HEK293 (cell line): ENCODE measurements at regions not wholly inside any gene's neighbourhood (a gene's known extent, or its start where the extent isn't known, plus 50 kb on each side); places are given as distances from the start of the nearest gene placed in this dataset.

Experiments used
- FEZF1 ChIP-seq: fragments of 450-650 bp; formaldehyde crosslinking; IDR thresholded peaks from 2 replicates; pipeline ENCODE4 v1.5.1; 2016; ENCODE audit warnings: missing biosample characterization, missing genetic modification characterization
- PRDM1 ChIP-seq: fragments of 450-650 bp; formaldehyde crosslinking; IDR thresholded peaks from 2 replicates; pipeline ENCODE4; 2016; ENCODE audit warnings: missing biosample characterization, missing genetic modification characterization
- WT1 ChIP-seq: fragments of 450-650 bp; formaldehyde crosslinking; IDR thresholded peaks from 2 replicates; pipeline ENCODE4 v1.5.1; 2016; ENCODE audit warnings: missing biosample characterization, missing genetic modification characterization
- ZBTB8A ChIP-seq: fragments of 450-650 bp; formaldehyde crosslinking; IDR thresholded peaks from 2 replicates; pipeline ENCODE4 v1.5.1; 2016; ENCODE audit warnings: missing biosample characterization, missing genetic modification characterization
- ZNF335 ChIP-seq: fragments of 450-650 bp; formaldehyde crosslinking; conservative IDR thresholded peaks from 2 replicates; pipeline ENCODE4 v1.5.1; 2016; ENCODE audit warnings: missing biosample characterization, missing genetic modification characterization
- ZNF391 ChIP-seq: fragments of 450-650 bp; formaldehyde crosslinking; IDR thresholded peaks from 2 replicates; pipeline ENCODE4 v1.5.1; 2016; ENCODE audit warnings: low read depth, missing biosample characterization, missing genetic modification characterization, borderline replicate concordance
- ZNF701 ChIP-seq: fragments of 450-650 bp; formaldehyde crosslinking; IDR thresholded peaks from 2 replicates; pipeline ENCODE4 v1.5.1; 2016; ENCODE audit warnings: missing biosample characterization, missing genetic modification characterization
- TF ChIP-seq, protein P1 (sequence below): sonication (generic); formaldehyde crosslinking; IDR thresholded peaks from 2 replicates; pipeline ENCODE4 v1.8.1; 2022; ENCODE audit warnings: mild to moderate bottlenecking, moderate library complexity, missing genetic modification reagents

DNA sequence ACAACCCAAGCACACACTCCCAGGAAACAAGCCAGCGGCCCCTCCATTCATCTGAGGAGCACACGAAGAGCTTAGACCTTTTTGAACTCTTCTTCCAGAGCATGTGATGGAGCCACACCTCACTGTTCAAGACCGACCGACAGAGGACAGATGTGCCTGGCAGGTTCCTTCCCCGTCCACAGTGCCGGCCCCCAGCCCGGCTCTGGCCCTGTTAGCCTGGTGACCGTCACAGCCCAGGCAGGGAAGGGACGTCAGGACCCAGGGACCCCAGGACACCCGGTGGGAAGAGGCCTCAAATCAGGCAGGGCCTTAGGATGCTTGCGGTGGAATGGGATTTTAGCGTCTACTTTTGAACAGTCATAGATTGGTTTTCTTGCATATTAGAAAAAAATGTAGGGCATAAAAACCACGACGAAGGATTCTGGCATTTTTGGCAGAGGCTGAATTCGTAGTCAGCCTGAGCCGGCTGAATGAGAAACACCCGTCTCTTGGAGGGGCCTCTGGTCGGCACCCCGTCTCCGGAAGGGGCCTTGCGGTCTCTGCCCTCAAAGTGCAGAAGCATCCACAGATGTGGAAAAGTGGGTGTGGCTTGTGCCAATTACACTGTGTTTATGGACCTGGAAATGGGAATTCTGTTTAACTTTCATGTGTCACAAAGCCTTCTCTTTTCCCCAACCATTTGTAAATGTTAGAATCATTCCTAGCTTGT is 79.3 kb downstream of the SIK1 start:
- TF ChIP-seq ZBTB8A (tag by site-specific recombination) (no peak), PRDM1 (tag by site-specific recombination) (no peak), ZNF391 (tag by site-specific recombination) (no peak), ZNF335 (no peak), FEZF1 (tag by site-specific recombination) (no peak), ZNF701 (tag by site-specific recombination) (no peak), WT1 (tag by site-specific recombination) (no peak)
- TF ChIP-seq, protein P1, sequence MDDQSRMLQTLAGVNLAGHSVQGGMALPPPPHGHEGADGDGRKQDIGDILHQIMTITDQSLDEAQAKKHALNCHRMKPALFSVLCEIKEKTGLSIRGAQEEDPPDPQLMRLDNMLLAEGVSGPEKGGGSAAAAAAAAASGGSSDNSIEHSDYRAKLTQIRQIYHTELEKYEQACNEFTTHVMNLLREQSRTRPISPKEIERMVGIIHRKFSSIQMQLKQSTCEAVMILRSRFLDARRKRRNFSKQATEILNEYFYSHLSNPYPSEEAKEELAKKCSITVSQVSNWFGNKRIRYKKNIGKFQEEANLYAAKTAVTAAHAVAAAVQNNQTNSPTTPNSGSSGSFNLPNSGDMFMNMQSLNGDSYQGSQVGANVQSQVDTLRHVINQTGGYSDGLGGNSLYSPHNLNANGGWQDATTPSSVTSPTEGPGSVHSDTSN (CRISPR knock-in tag): no peak
